Activated T-cell treated with anti-CD3 and anti-CD28 coated beads for 4 hours (primary cell): ENCODE measurements at regions not wholly inside any gene's neighbourhood (a gene's known extent, or its start where the extent isn't known, plus 50 kb on each side); places are given as distances from the start of the nearest gene placed in this dataset.
"Not testable (repeated sequence)": the region's sequence is repeated elsewhere in the genome, so short reads cannot be mapped to it uniquely, and the experiment has no call there.

ENCODE experiments used
- DNase-seq: peaks from one replicate; pipeline ENCODE4 v3.0.0-alpha.2; 2020

- DNase-seq: no peak
Observed at GRCh38 chr21:27058673-27059605, 92.1 kb upstream of the ADAMTS5 start.

GRCh38 chr21:27057997-27058396, 91.1 kb upstream of the ADAMTS5 start:
- no peak for DNase-seq

- DNase-seq: no peak
Observed at GRCh38 chr21:27047658-27048314, 80.9 kb upstream of the ADAMTS5 start.

GRCh38 chr21:27047283-27047657, 80.4 kb upstream of the ADAMTS5 start:
- DNase-seq: no peak

- no peak for DNase-seq
Observed at GRCh38 chr21:27045281-27045985, 78.5 kb upstream of the ADAMTS5 start.

GRCh38 chr21:27043377-27043776, 76.5 kb upstream of the ADAMTS5 start:
- DNase-seq: no peak

- DNase-seq: no peak
Observed at GRCh38 chr21:27040738-27041469, 74.0 kb upstream of the ADAMTS5 start.

GRCh38 chr21:27036736-27037301, 69.9 kb upstream of the ADAMTS5 start:
- no peak for DNase-seq

- no peak for DNase-seq
Observed at GRCh38 chr21:27035791-27036190, 68.9 kb upstream of the ADAMTS5 start.

- DNase-seq: no peak
Observed at GRCh38 chr21:27034796-27035195, 67.9 kb upstream of the ADAMTS5 start.

GRCh38 chr21:27033471-27033870, 66.6 kb upstream of the ADAMTS5 start:
- no peak for DNase-seq

GRCh38 chr21:27026501-27026900, 59.6 kb upstream of the ADAMTS5 start:
- DNase-seq: no peak

- not testable (repeated sequence) for DNase-seq
Observed at GRCh38 chr21:27025708-27026107, 58.8 kb upstream of the ADAMTS5 start.

GRCh38 chr21:27024971-27025370, 58.1 kb upstream of the ADAMTS5 start:
- DNase-seq: no peak

- DNase-seq: no peak
Observed at GRCh38 chr21:27024301-27024700, 57.4 kb upstream of the ADAMTS5 start.

- no peak for DNase-seq
Observed at GRCh38 chr21:27023186-27023585, 56.3 kb upstream of the ADAMTS5 start.

- no peak for DNase-seq
Observed at GRCh38 chr21:27021801-27022200, 54.9 kb upstream of the ADAMTS5 start.

GRCh38 chr21:27021046-27021445, 54.2 kb upstream of the ADAMTS5 start:
- DNase-seq: no peak

GRCh38 chr21:27017246-27017645, 50.4 kb upstream of the ADAMTS5 start:
- DNase-seq: no peak
